GM19452 (cell line): ENCODE measurements at regions not wholly inside any gene's neighbourhood (a gene's known extent, or its start where the extent isn't known, plus 50 kb on each side); places are given as distances from the start of the nearest gene placed in this dataset.

Source experiments
- ATAC-seq: cut with Tn5 transposase; IDR thresholded peaks from one replicate; pipeline ENCODE4 v1.9.1; 2021; ENCODE audit not compliant: unreplicated experiment

- no peak for ATAC-seq
These were observed 546.5 kb upstream of the SEMA3D start for GRCh38 chr7:85733169-85733915.

- ATAC-seq, result no peak
These were observed 543.2 kb upstream of the SEMA3D start for GRCh38 chr7:85730012-85730411.

GRCh38 chr7:85725026-85725425, 538.2 kb upstream of the SEMA3D start:
- no peak for ATAC-seq

- ATAC-seq, result no peak
These were observed 533.4 kb upstream of the SEMA3D start for GRCh38 chr7:85719981-85720953.

- no peak for ATAC-seq
These were observed 529.5 kb upstream of the SEMA3D start for GRCh38 chr7:85716353-85716752.

- ATAC-seq, result no peak
These were observed 528.1 kb upstream of the SEMA3D start for GRCh38 chr7:85714951-85715350.

- ATAC-seq, result no peak
These were observed 527.3 kb upstream of the SEMA3D start for GRCh38 chr7:85714043-85714578.

- no peak for ATAC-seq
These were observed 526.3 kb upstream of the SEMA3D start for GRCh38 chr7:85713171-85713570.

GRCh38 chr7:85711894-85712293, 525.0 kb upstream of the SEMA3D start:
- ATAC-seq, result no peak

GRCh38 chr7:85710960-85711359, 524.1 kb upstream of the SEMA3D start:
- ATAC-seq, result no peak

- no peak for ATAC-seq
These were observed 521.4 kb upstream of the SEMA3D start for GRCh38 chr7:85708221-85708620.

GRCh38 chr7:85705076-85705475, 518.2 kb upstream of the SEMA3D start:
- no peak for ATAC-seq

GRCh38 chr7:85703251-85704010, 516.6 kb upstream of the SEMA3D start:
- no peak for ATAC-seq

GRCh38 chr7:85702348-85702747, 515.5 kb upstream of the SEMA3D start:
- ATAC-seq, result no peak

GRCh38 chr7:85699482-85699881, 512.6 kb upstream of the SEMA3D start:
- no peak for ATAC-seq

GRCh38 chr7:85695533-85695932, 508.7 kb upstream of the SEMA3D start:
- no peak for ATAC-seq

GRCh38 chr7:85695041-85695440, 508.2 kb upstream of the SEMA3D start:
- no peak for ATAC-seq

- no peak for ATAC-seq
These were observed 506.5 kb upstream of the SEMA3D start for GRCh38 chr7:85693326-85693725.

- no peak for ATAC-seq
These were observed 501.9 kb upstream of the SEMA3D start for GRCh38 chr7:85688712-85689111.

GRCh38 chr7:85686401-85687181, 499.7 kb upstream of the SEMA3D start:
- ATAC-seq, result no peak
